ENCODE measurements at regions not wholly inside any gene's neighbourhood (a gene's known extent, or its start where the extent isn't known, plus 50 kb on each side); places are given as distances from the start of the nearest gene placed in this dataset.

- Histone ChIP-seq H3K36me3 (ENCODE audit: control insufficient read depth, insufficient read depth, low read length) (no peaks in the 10 kb centered on the region), H3K4me2 (ENCODE audit: insufficient read depth, low read length) (no peak overlapping the region), H3K27ac (ENCODE audit: extremely low read depth, low read depth, low read length) (no peak overlapping the region), H2AFZ (ENCODE audit: low read depth, low read length) (no peak overlapping the region), H4K20me1 (replicated peaks; ENCODE audit: control insufficient read depth, insufficient read depth, low read length) (no peaks in the 10 kb centered on the region), H3K9me1 (ENCODE audit: control insufficient read depth, insufficient read depth, low read length) (no peaks in the 10 kb centered on the region), H3K4me1 (replicated peaks in 1 of 2; ENCODE audit: control insufficient read depth in 2 of 2, insufficient read depth in 2 of 2, low read length in 2 of 2) (no peaks in the 10 kb centered on the region), H3K9me3 (replicated peaks; ENCODE audit: control insufficient read depth, insufficient read depth, low read depth, low read length) (peaks cover 3% of the 10 kb centered on the region; the same call in 1 of the 2 replicates), H3K9ac (ENCODE audit: insufficient read depth in 1 of 2, low read depth in 2 of 2, low read length in 2 of 2) (no peak overlapping the region), H3K79me2 (ENCODE audit: control insufficient read depth, insufficient read depth, low read length) (no peaks in the 10 kb centered on the region), H3K27me3 (ENCODE audit: control insufficient read depth in 2 of 2, insufficient read depth in 2 of 2, low read length in 2 of 2) (no peaks in the 10 kb centered on the region), H3K4me3 (no peak overlapping the region)
- no peak for ATAC-seq
- CTCF ChIA-PET (ENCODE audit: low intra/inter-chr PET ratio), result no interaction called here
- no TSS peak for BruUV-seq (replicated peaks)
- POLR2A ChIA-PET, result no interaction called here
- intact Hi-C loops (cut with micrococcal nuclease), result no loop called here
- FAIRE-seq, result no peak
- in situ Hi-C loops (cut with MboI), result no loop called here
- no peak for DNase-seq (ENCODE audit: extremely low read depth in 1 of 4, low spot score in 3 of 4)
- TF ChIP-seq ZNF695 (CRISPR knock-in tag; IDR thresholded peaks at IDR 0.05) (no peak), THRB (CRISPR knock-in tag; conservative IDR thresholded peaks at IDR 0.05) (no peak), SIRT6 (IDR thresholded peaks at IDR 0.05; ENCODE audit: low read depth, low read length) (no peak), ZNF408 (CRISPR knock-in tag; IDR thresholded peaks at IDR 0.05; ENCODE audit: low read depth) (no peak), PHF8 (IDR thresholded peaks at IDR 0.05; ENCODE audit: borderline replicate concordance, low read length) (no peak), BMI1 (IDR thresholded peaks at IDR 0.05; ENCODE audit: low read length) (no peak), CBX8 (IDR thresholded peaks at IDR 0.05; ENCODE audit: borderline replicate concordance, extremely low read depth, low read depth, low read length, poor library complexity, severe bottlenecking) (no peak), CHCHD3 (CRISPR knock-in tag; IDR thresholded peaks at IDR 0.05) (no peak), L3MBTL2 (IDR thresholded peaks at IDR 0.05) (no peak), ZNF77 (CRISPR knock-in tag; IDR thresholded peaks at IDR 0.05) (no peak), SIN3A (IDR thresholded peaks at IDR 0.05; ENCODE audit: borderline replicate concordance in 2 of 2, control insufficient read depth in 1 of 2, low read depth in 2 of 2, low read length in 2 of 2) (no peak)
- TF ChIP-seq, protein P1, sequence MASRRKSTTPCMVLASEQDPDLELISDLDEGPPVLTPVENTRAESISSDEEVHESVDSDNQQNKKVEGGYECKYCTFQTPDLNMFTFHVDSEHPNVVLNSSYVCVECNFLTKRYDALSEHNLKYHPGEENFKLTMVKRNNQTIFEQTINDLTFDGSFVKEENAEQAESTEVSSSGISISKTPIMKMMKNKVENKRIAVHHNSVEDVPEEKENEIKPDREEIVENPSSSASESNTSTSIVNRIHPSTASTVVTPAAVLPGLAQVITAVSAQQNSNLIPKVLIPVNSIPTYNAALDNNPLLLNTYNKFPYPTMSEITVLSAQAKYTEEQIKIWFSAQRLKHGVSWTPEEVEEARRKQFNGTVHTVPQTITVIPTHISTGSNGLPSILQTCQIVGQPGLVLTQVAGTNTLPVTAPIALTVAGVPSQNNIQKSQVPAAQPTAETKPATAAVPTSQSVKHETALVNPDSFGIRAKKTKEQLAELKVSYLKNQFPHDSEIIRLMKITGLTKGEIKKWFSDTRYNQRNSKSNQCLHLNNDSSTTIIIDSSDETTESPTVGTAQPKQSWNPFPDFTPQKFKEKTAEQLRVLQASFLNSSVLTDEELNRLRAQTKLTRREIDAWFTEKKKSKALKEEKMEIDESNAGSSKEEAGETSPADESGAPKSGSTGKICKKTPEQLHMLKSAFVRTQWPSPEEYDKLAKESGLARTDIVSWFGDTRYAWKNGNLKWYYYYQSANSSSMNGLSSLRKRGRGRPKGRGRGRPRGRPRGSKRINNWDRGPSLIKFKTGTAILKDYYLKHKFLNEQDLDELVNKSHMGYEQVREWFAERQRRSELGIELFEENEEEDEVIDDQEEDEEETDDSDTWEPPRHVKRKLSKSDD (conservative IDR thresholded peaks at IDR 0.05; ENCODE audit: low read length), result no peak
- WGBS (ENCODE audit: insufficient coverage, low coverage, missing lambda C conversion rate), result 7% methylated on average over 3 of the region's 3 CpGs
Observed at GRCh38 chr2:150011161-150011730, 423.7 kb upstream of the MMADHC start.

All from K562 (cell line).